Gastrocnemius medialis (tissue), 4 donors: ENCODE measurements at regions not wholly inside any gene's neighbourhood (a gene's known extent, or its start where the extent isn't known, plus 50 kb on each side); places are given as distances from the start of the nearest gene placed in this dataset.
A peak's percentile ranks its signal among the peaks of the same experiment; 100 is the strongest.

ENCODE experiments used
- ATAC-seq, 2 donors: fragments of 150-250 bp; one replicate each; pipeline ENCODE4 v1.9.1; 2016
- DNase-seq, 2 donors: peaks; one replicate each; pipeline ENCODE4 v3.0.0-alpha.2; 2019
- H3K27ac ChIP-seq, 4 donors: fragments of 200-600 bp; sonication (generic); 1 replicate in 1 of 4; 2 replicates in 3 of 4; pipeline ENCODE4 v1.5.1; 2016 to 2018; ENCODE audit warnings: mild to moderate bottlenecking in 2 of 4, moderate library complexity in 1 of 4
- H3K27me3 ChIP-seq, 3 donors: fragments of 200-600 bp; sonication (generic) in 2 of 3; 1 replicate in 1 of 3; 2 replicates in 2 of 3; pipeline versions ENCODE4 v1.5.1 to v1.6.0; 2016 to 2019; ENCODE audit warnings: mild to moderate bottlenecking in 1 of 3, moderate library complexity in 1 of 3
- H3K36me3 ChIP-seq, 2 donors: fragments of 200-600 bp; sonication (generic) in 1 of 2; one replicate each; pipeline ENCODE4 v1.5.1; 2017 to 2018
- H3K4me1 ChIP-seq, 2 donors: fragments of 200-600 bp; sonication (generic) in 1 of 2; one replicate each; pipeline ENCODE4 v1.5.1; 2016 to 2017; ENCODE audit warnings: mild to moderate bottlenecking in 2 of 2
- H3K4me3 ChIP-seq, 4 donors: fragments of 200-600 bp; sonication (generic) in 3 of 4; 1 replicate in 1 of 4; 2 replicates in 3 of 4; pipeline ENCODE4 v1.5.1; 2016 to 2019; ENCODE audit warnings: mild to moderate bottlenecking in 2 of 4
- H3K9me3 ChIP-seq, 3 donors: fragments of 200-600 bp; sonication (generic) in 2 of 3; 1 replicate in 1 of 3; 2 replicates in 2 of 3; pipeline ENCODE4 v1.5.1; 2016 to 2019
- CTCF ChIP-seq, 5 experiments: fragments of 450-650 bp in 3 of 5; fragments of 200-600 bp in 2 of 5; sonication (generic) in 2 of 5; IDR thresholded peaks in 4 of 5; conservative IDR thresholded peaks in 1 of 5; 1 replicate in 4 of 5; 2 replicates in 1 of 5; pipeline ENCODE4 v1.5.1; 2016 to 2019; ENCODE audit warnings: antibody characterized with exemption in 5 of 5, mild to moderate bottlenecking in 3 of 5, moderate library complexity in 3 of 5
- POLR2A ChIP-seq, 2 donors: fragments of 450-650 bp; IDR thresholded peaks; one replicate each; pipeline ENCODE4 v1.6.1; 2017; ENCODE audit warnings: antibody characterized with exemption in 2 of 2, mild to moderate bottlenecking in 2 of 2, moderate library complexity in 2 of 2
- in situ Hi-C, 4 donors: fragments of 200-750 bp; cut with MboI; loops; one replicate each; pipeline versions ENCODE4 v1.15.0 to v1.8.0; 2017; ENCODE audit warnings: low sequenced_read_pairs in 4 of 4
- intact Hi-C: fragments of 100-400 bp; cut with DNase I; formaldehyde crosslinking; loops from one replicate; pipeline ENCODE4 v1.15.1; 2023; ENCODE audit warnings: low total_unique reads

GRCh38 chr18:41751652-41752051 lies 203.4 kb upstream of the PIK3C3 start:
- ATAC-seq (no peak), DNase-seq (no peak)
- Histone ChIP-seq H3K4me1 (no peaks in the 10 kb centered on the region), H3K27ac (no peak overlapping the region), H3K27me3 (no peaks in the 10 kb centered on the region), H3K9me3 (no peaks in the 10 kb centered on the region), H3K36me3 (no peaks in the 10 kb centered on the region), H3K4me3 (no peak overlapping the region)
- intact Hi-C loops: no loop called here
- in situ Hi-C loops: no loop called here
- TF ChIP-seq CTCF (IDR thresholded peaks at IDR 0.05 in 4 of 5, conservative IDR thresholded peaks at IDR 0.05 in 1 of 5): no peak
- TF ChIP-seq POLR2A (IDR thresholded peaks at IDR 0.05): no peak

- Histone ChIP-seq H3K9me3 (no peaks in the 10 kb centered on the region), H3K36me3 (no peaks in the 10 kb centered on the region), H3K27me3 (no peaks in the 10 kb centered on the region), H3K4me3 (no peak overlapping the region), H3K4me1 (no peaks in the 10 kb centered on the region), H3K27ac (no peak overlapping the region)
- ATAC-seq (no peak), DNase-seq (no peak)
- in situ Hi-C loops (no loop called here), intact Hi-C loops (no loop called here)
- TF ChIP-seq POLR2A (IDR thresholded peaks at IDR 0.05) (no peak), CTCF (IDR thresholded peaks at IDR 0.05 in 4 of 5, conservative IDR thresholded peaks at IDR 0.05 in 1 of 5) (no peak)
These were observed 203.9 kb upstream of the PIK3C3 start for GRCh38 chr18:41751161-41751560.

- no peaks in the 10 kb centered on the region for H3K9me3 ChIP-seq
- ATAC-seq (no peak), DNase-seq (no peak)
- H3K27me3 ChIP-seq: no peaks in the 10 kb centered on the region
- in situ Hi-C loops: no loop called here
- no peaks in the 10 kb centered on the region for H3K36me3 ChIP-seq
- TF ChIP-seq CTCF (IDR thresholded peaks at IDR 0.05 in 4 of 5, conservative IDR thresholded peaks at IDR 0.05 in 1 of 5): no peak
- no peak for TF ChIP-seq POLR2A (IDR thresholded peaks at IDR 0.05)
- intact Hi-C loops: no loop called here
- no peak overlapping the region for H3K4me3 ChIP-seq
- no peaks in the 10 kb centered on the region for H3K4me1 ChIP-seq
- no peak overlapping the region for H3K27ac ChIP-seq
These were observed 207.3 kb upstream of the PIK3C3 start for GRCh38 chr18:41747723-41748242.

GRCh38 chr18:41745166-41746049 lies 209.6 kb upstream of the PIK3C3 start:
- in situ Hi-C loops: no loop called here
- Histone ChIP-seq H3K36me3 (no peaks in the 10 kb centered on the region), H3K9me3 (no peaks in the 10 kb centered on the region), H3K4me1 (no peaks in the 10 kb centered on the region), H3K4me3 (no peak overlapping the region), H3K27me3 (no peaks in the 10 kb centered on the region), H3K27ac (no peak overlapping the region)
- peak in 1 of 5 experiments; percentile 7 for TF ChIP-seq CTCF (IDR thresholded peaks at IDR 0.05 in 4 of 5, conservative IDR thresholded peaks at IDR 0.05 in 1 of 5)
- TF ChIP-seq POLR2A (IDR thresholded peaks at IDR 0.05): no peak
- no peak for ATAC-seq
- no peak for DNase-seq
- intact Hi-C loops: no loop called here
